Trophoblast cell (in vitro differentiated cells and primary cell): ENCODE measurements at regions not wholly inside any gene's neighbourhood (a gene's known extent, or its start where the extent isn't known, plus 50 kb on each side); places are given as distances from the start of the nearest gene placed in this dataset.
A peak's percentile ranks its signal among the peaks of the same experiment; 100 is the strongest.

Experiments used
- DNase-seq, 2 donors: peaks; one replicate each; pipeline ENCODE4 v3.0.0-alpha.2; 2016
- H2AFZ ChIP-seq: 2 replicates; pipeline ENCODE4 v1.6.1; 2013; ENCODE audit warnings: low read length, moderate library complexity, mild to moderate bottlenecking; ENCODE audit not compliant: insufficient read depth, poor library complexity
- H2AK5ac ChIP-seq: 2 replicates; pipeline ENCODE4 v1.6.1; 2013; ENCODE audit warnings: mild to moderate bottlenecking, low read length
- H2BK120ac ChIP-seq: 2 replicates; pipeline ENCODE4 v1.6.1; 2013; ENCODE audit warnings: low read length, mild to moderate bottlenecking, moderate library complexity; ENCODE audit not compliant: insufficient read depth, poor library complexity
- H2BK12ac ChIP-seq: 2 replicates; pipeline ENCODE4 v1.6.1; 2013; ENCODE audit warnings: mild to moderate bottlenecking, low read length, moderate library complexity
- H2BK5ac ChIP-seq: 2 replicates; pipeline ENCODE4 v1.6.1; 2013; ENCODE audit warnings: low read length, low read depth, moderate library complexity, mild to moderate bottlenecking; ENCODE audit not compliant: poor library complexity
- H3K14ac ChIP-seq: 2 replicates; pipeline ENCODE4 v1.6.1; 2013; ENCODE audit warnings: mild to moderate bottlenecking, low read length
- H3K18ac ChIP-seq: 2 replicates; pipeline ENCODE4 v1.6.1; 2013; ENCODE audit warnings: mild to moderate bottlenecking, low read length
- H3K23ac ChIP-seq: 2 replicates; pipeline ENCODE4 v1.6.1; 2013; ENCODE audit warnings: low read length
- H3K27ac ChIP-seq: 2 replicates; pipeline ENCODE4 v1.5.1; 2013; ENCODE audit warnings: low read depth, mild to moderate bottlenecking, inconsistent platforms, low read length, moderate library complexity
- H3K27me3 ChIP-seq: 2 replicates; pipeline ENCODE4 v1.6.1; 2013; ENCODE audit warnings: inconsistent platforms, mild to moderate bottlenecking, low read length, moderate library complexity; ENCODE audit not compliant: insufficient read depth
- H3K36me3 ChIP-seq, 2 experiments: 1 replicate in 1 of 2; 2 replicates in 1 of 2; pipeline ENCODE4 v1.6.1; 2013; ENCODE audit warnings: low read length in 2 of 2, mild to moderate bottlenecking in 2 of 2, moderate library complexity in 1 of 2; ENCODE audit not compliant: insufficient read depth in 2 of 2, control insufficient read depth in 1 of 2
- H3K4ac ChIP-seq: 2 replicates; pipeline ENCODE4 v1.6.1; 2013; ENCODE audit warnings: low read depth, mild to moderate bottlenecking, low read length, moderate library complexity
- H3K4me1 ChIP-seq, 2 experiments: 1 replicate in 1 of 2; 2 replicates in 1 of 2; pipeline ENCODE4 v1.6.1; 2013; ENCODE audit warnings: low read length in 2 of 2, mild to moderate bottlenecking in 2 of 2, moderate library complexity in 1 of 2; ENCODE audit not compliant: insufficient read depth in 2 of 2, control insufficient read depth in 1 of 2
- H3K4me2 ChIP-seq: 2 replicates; pipeline ENCODE4 v1.6.1; 2013; ENCODE audit warnings: inconsistent platforms, mild to moderate bottlenecking, low read length, moderate library complexity
- H3K4me3 ChIP-seq: 2 replicates; pipeline ENCODE4 v1.5.1; 2013; ENCODE audit warnings: mild to moderate bottlenecking, low read depth, low read length, inconsistent platforms
- H3K79me1 ChIP-seq: one replicate; pipeline ENCODE4 v1.6.1; 2013; ENCODE audit warnings: low read length
- H3K79me2 ChIP-seq: 2 replicates; pipeline ENCODE4 v1.6.1; 2013; ENCODE audit warnings: low read length, mild to moderate bottlenecking; ENCODE audit not compliant: control insufficient read depth, insufficient read depth, poor library complexity
- H3K9ac ChIP-seq: 2 replicates; pipeline ENCODE4 v1.6.1; 2013; ENCODE audit warnings: mild to moderate bottlenecking, low read length
- H3K9me3 ChIP-seq: 2 replicates; pipeline ENCODE4 v1.6.1; 2013; ENCODE audit warnings: low read depth, mild to moderate bottlenecking, control low read depth, inconsistent platforms, low read length; ENCODE audit not compliant: insufficient read depth
- H4K12ac ChIP-seq: 2 replicates; pipeline ENCODE4 v1.6.1; 2013; ENCODE audit warnings: low read depth, mild to moderate bottlenecking, low read length, moderate library complexity
- H4K8ac ChIP-seq: 2 replicates; pipeline ENCODE4 v1.6.1; 2013; ENCODE audit warnings: low read depth, mild to moderate bottlenecking, low read length, moderate library complexity
- H4K91ac ChIP-seq: one replicate; pipeline ENCODE4 v1.6.1; 2013; ENCODE audit warnings: low read depth, mild to moderate bottlenecking, low read length, moderate library complexity
- WGBS: extraction: QIAGEN DNeasy Blood & Tissue Kit; methylation state at CpG from one replicate; pipeline ENCODE4 v1.1.7; 2013; ENCODE audit warnings: missing lambda C conversion rate; ENCODE audit not compliant: insufficient read length, insufficient coverage; ENCODE audit errors: extremely low coverage; 5-methylcytosine and 5-hydroxymethylcytosine counted together

- Histone ChIP-seq H3K9ac (no peak overlapping the region), H3K27ac (no peak overlapping the region), H3K4me1 (no peaks in the 10 kb centered on the region), H3K4me3 (no peak overlapping the region), H3K79me2 (no peaks in the 10 kb centered on the region), H3K4ac (no peak overlapping the region), H3K36me3 (no peaks in the 10 kb centered on the region), H2AK5ac (no peak overlapping the region), H3K18ac (no peak overlapping the region), H2BK5ac (no peak overlapping the region), H2BK120ac (no peak overlapping the region), H3K79me1 (no peaks in the 10 kb centered on the region), H2BK12ac (no peak overlapping the region), H4K8ac (no peak overlapping the region), H3K9me3 (no peaks in the 10 kb centered on the region), H3K23ac (no peak overlapping the region), H3K14ac (no peak overlapping the region), H3K27me3 (no peaks in the 10 kb centered on the region), H2AFZ (no peak overlapping the region), H4K12ac (no peak overlapping the region), H4K91ac (no peak overlapping the region), H3K4me2 (peak overlapping the region; percentile 45)
- no CpG with 5 or more reads among the region's 2 CpGs for WGBS
- peak in 1 of 2 donors; percentile 26 for DNase-seq
These were observed 160.5 kb downstream of the PTBP2 start for GRCh38 chr1:96882096-96882495.

- no peak overlapping the region for H3K18ac ChIP-seq
- no peak overlapping the region for H2BK120ac ChIP-seq
These were observed 164.9 kb downstream of the PTBP2 start for GRCh38 chr1:96886474-96886873.

DNA sequence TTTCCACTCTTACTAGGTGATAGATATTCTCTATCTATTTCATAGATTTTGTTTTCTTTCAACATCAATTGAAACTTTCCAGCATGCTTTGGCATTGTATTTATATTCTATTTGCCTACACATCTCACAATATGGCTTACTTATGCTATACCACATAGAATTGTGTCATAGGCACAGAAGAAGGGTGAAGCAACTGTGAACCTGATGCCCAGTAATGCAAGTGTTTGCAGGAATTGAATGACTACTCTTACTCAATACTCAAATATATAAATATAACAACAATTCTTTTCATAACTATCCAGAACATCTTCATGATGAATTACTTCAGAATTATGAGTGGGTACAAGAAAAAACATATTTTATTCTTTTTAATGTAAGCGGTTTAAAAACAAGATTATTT lies 165.9 kb downstream of the PTBP2 start:
- DNase-seq = no peak
- Histone ChIP-seq H3K4me3 (no peak overlapping the region), H3K79me1 (no peaks in the 10 kb centered on the region), H2BK5ac (no peak overlapping the region), H3K79me2 (no peaks in the 10 kb centered on the region), H4K8ac (no peak overlapping the region), H3K9me3 (no peaks in the 10 kb centered on the region), H3K18ac (no peak overlapping the region), H2BK120ac (no peak overlapping the region), H4K91ac (no peak overlapping the region), H3K36me3 (no peaks in the 10 kb centered on the region), H3K4me2 (no peak overlapping the region), H3K4me1 (no peaks in the 10 kb centered on the region), H3K23ac (no peak overlapping the region), H2BK12ac (no peak overlapping the region), H3K27me3 (no peaks in the 10 kb centered on the region), H2AFZ (no peak overlapping the region), H4K12ac (no peak overlapping the region), H3K14ac (no peak overlapping the region), H3K4ac (no peak overlapping the region), H3K9ac (no peak overlapping the region), H2AK5ac (no peak overlapping the region), H3K27ac (no peak overlapping the region)
- no CpG with 5 or more reads among the region's 1 CpG for WGBS

More at GRCh38 chr1:96886474-96886873, 164.9 kb downstream of the PTBP2 start:
- no peak overlapping the region for H3K27ac ChIP-seq
- H3K4ac ChIP-seq = no peak overlapping the region
- H3K23ac ChIP-seq = no peak overlapping the region
- no peaks in the 10 kb centered on the region for H3K9me3 ChIP-seq
- no peaks in the 10 kb centered on the region for H3K36me3 ChIP-seq
- H4K12ac ChIP-seq = no peak overlapping the region
- no peak for DNase-seq
- no peaks in the 10 kb centered on the region for H3K4me1 ChIP-seq
- no peak overlapping the region for H2AK5ac ChIP-seq
- H2BK12ac ChIP-seq = no peak overlapping the region
- no peak overlapping the region for H3K4me3 ChIP-seq
- no peak overlapping the region for H3K4me2 ChIP-seq
- no peaks in the 10 kb centered on the region for H3K27me3 ChIP-seq
- no peak overlapping the region for H3K9ac ChIP-seq
- H2BK5ac ChIP-seq = no peak overlapping the region
- no peaks in the 10 kb centered on the region for H3K79me1 ChIP-seq
- WGBS = no CpG with 5 or more reads among the region's 4 CpGs
- no peak overlapping the region for H3K14ac ChIP-seq
- no peaks in the 10 kb centered on the region for H3K79me2 ChIP-seq
- no peak overlapping the region for H4K8ac ChIP-seq
- no peak overlapping the region for H2AFZ ChIP-seq
- no peak overlapping the region for H4K91ac ChIP-seq

DNA sequence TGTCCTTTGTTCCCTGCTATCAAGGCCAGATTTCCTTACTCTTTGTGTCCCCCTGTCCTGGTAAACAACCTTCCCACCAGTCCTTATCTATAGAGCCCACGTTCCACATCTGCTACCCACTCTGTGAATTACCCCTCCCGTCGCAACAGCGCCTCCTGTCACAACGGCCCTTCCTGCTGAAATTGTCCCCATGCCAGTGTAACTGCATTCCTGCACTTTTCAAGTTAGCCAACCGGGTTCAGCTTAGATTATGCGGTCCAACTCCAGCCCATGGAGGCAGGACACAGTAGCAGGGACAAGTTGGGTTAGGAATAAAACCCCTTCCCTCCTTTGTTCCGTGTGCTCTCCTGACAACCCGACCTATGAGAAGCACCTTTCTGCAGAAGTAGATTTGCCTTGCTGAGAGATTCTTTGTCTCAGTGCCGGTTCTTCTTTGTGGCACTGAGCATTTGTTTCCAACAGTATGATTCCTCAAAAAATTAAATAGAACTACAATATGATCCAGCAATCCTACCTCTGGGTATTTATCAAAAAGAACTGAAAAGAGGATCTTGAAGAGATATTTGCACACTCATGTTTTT lies 180.3 kb downstream of the PTBP2 start:
- Histone ChIP-seq H3K36me3 (peaks cover 0 to 2% of the 10 kb centered on the region in 2 experiments), H2BK5ac (no peak overlapping the region), H3K27me3 (no peaks in the 10 kb centered on the region), H3K23ac (no peak overlapping the region), H3K27ac (no peak overlapping the region), H3K4me3 (no peak overlapping the region), H3K4me1 (no peaks in the 10 kb centered on the region), H2AK5ac (no peak overlapping the region), H2AFZ (no peak overlapping the region), H3K18ac (no peak overlapping the region), H3K9ac (no peak overlapping the region), H3K79me2 (no peaks in the 10 kb centered on the region), H3K4me2 (no peak overlapping the region), H3K4ac (no peak overlapping the region), H2BK120ac (no peak overlapping the region), H3K14ac (no peak overlapping the region), H4K91ac (no peak overlapping the region), H3K9me3 (peaks cover 4% of the 10 kb centered on the region), H4K12ac (no peak overlapping the region), H3K79me1 (no peaks in the 10 kb centered on the region), H4K8ac (no peak overlapping the region), H2BK12ac (no peak overlapping the region)
- DNase-seq = no peak
- WGBS = no CpG with 5 or more reads among the region's 10 CpGs
